ENCODE measurements at regions not wholly inside any gene's neighbourhood (a gene's known extent, or its start where the extent isn't known, plus 50 kb on each side); places are given as distances from the start of the nearest gene placed in this dataset.

- H3K4me3 ChIP-seq: no peak overlapping the region
- TF ChIP-seq CTCF (IDR thresholded peaks at IDR 0.05): no peak
- H3K27me3 ChIP-seq: no peaks in the 10 kb centered on the region
- H3K27ac ChIP-seq: no peak overlapping the region
- H3K9me3 ChIP-seq: no peaks in the 10 kb centered on the region
- intact Hi-C loops (cut with DNase I): no loop called here
- ATAC-seq: no peak
- no peak for DNase-seq
- H3K4me1 ChIP-seq: no peaks in the 10 kb centered on the region
- H3K36me3 ChIP-seq: no peaks in the 10 kb centered on the region
Measured at GRCh38 chr1:82899017-82899416, 1098.3 kb downstream of the ADGRL2 start.

- TF ChIP-seq CTCF (IDR thresholded peaks at IDR 0.05): no peak
- intact Hi-C loops (cut with DNase I): no loop called here
- Histone ChIP-seq H3K27ac (no peak overlapping the region), H3K4me1 (no peaks in the 10 kb centered on the region), H3K36me3 (no peaks in the 10 kb centered on the region), H3K9me3 (no peaks in the 10 kb centered on the region), H3K4me3 (no peak overlapping the region), H3K27me3 (no peaks in the 10 kb centered on the region)
- ATAC-seq (no peak), DNase-seq (no peak)
Measured at GRCh38 chr1:82897549-82897948, 1096.8 kb downstream of the ADGRL2 start.

- no peak overlapping the region for H3K27ac ChIP-seq
- TF ChIP-seq CTCF (IDR thresholded peaks at IDR 0.05): no peak
Measured at GRCh38 chr1:82896036-82896435, 1095.3 kb downstream of the ADGRL2 start.

GRCh38 chr1:82894635-82895034 lies 1093.9 kb downstream of the ADGRL2 start:
- ATAC-seq (no peak), DNase-seq (no peak)
- Histone ChIP-seq H3K4me1 (no peaks in the 10 kb centered on the region), H3K9me3 (no peaks in the 10 kb centered on the region), H3K4me3 (no peak overlapping the region), H3K27ac (no peak overlapping the region), H3K27me3 (no peaks in the 10 kb centered on the region), H3K36me3 (no peaks in the 10 kb centered on the region)
- intact Hi-C loops (cut with DNase I): no loop called here
- no peak for TF ChIP-seq CTCF (IDR thresholded peaks at IDR 0.05)

More at GRCh38 chr1:82896036-82896435, 1095.3 kb downstream of the ADGRL2 start:
- DNase-seq (no peak), ATAC-seq (no peak)
- Histone ChIP-seq H3K9me3 (no peaks in the 10 kb centered on the region), H3K4me3 (no peak overlapping the region), H3K36me3 (no peaks in the 10 kb centered on the region), H3K4me1 (no peaks in the 10 kb centered on the region), H3K27me3 (no peaks in the 10 kb centered on the region)
- intact Hi-C loops (cut with DNase I): no loop called here

- H3K9me3 ChIP-seq: no peaks in the 10 kb centered on the region
- no peaks in the 10 kb centered on the region for H3K27me3 ChIP-seq
- H3K4me1 ChIP-seq: no peaks in the 10 kb centered on the region
- no peak for DNase-seq
- H3K4me3 ChIP-seq: no peak overlapping the region
- H3K27ac ChIP-seq: no peak overlapping the region
- no peak for ATAC-seq
- intact Hi-C loops (cut with DNase I): no loop called here
- no peak for TF ChIP-seq CTCF (IDR thresholded peaks at IDR 0.05)
- H3K36me3 ChIP-seq: no peaks in the 10 kb centered on the region
Measured at GRCh38 chr1:82893712-82894470, 1093.2 kb downstream of the ADGRL2 start.

Measured in left lung (tissue), 4 donors.